ENCODE measurements at regions not wholly inside any gene's neighbourhood (a gene's known extent, or its start where the extent isn't known, plus 50 kb on each side); places are given as distances from the start of the nearest gene placed in this dataset.

- DNase-seq: no peak
Observed at GRCh38 chr12:41869432-41869831, 275.2 kb downstream of the GXYLT1 start.

- no peak for DNase-seq
Observed at GRCh38 chr12:41866878-41867430, 277.7 kb downstream of the GXYLT1 start.

DNA sequence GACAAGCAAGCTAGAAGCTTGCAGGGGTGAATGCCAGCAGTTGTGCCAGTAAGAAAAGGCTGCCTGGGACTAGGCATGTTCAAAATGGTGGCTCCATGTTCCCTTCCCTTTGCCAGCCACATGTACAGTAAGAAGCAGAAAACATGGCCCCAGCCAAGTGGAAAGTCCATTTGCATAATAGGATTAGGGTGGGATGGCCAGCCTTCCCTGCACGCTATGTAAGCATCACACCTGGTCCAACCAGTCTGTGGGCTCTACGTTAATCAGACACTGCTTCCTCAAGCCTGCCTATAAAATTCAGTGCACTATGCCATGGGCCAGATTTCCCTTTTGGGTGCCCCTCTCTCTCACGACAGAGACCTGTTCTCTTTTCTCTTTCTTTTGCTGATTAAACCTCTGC, 288.4 kb downstream of the GXYLT1 start:
- DNase-seq: no peak

GRCh38 chr12:41850046-41850445, 294.6 kb downstream of the GXYLT1 start:
- DNase-seq: no peak

- DNase-seq: no peak
Observed at GRCh38 chr12:41846718-41847117, 298.0 kb downstream of the GXYLT1 start.

DNA sequence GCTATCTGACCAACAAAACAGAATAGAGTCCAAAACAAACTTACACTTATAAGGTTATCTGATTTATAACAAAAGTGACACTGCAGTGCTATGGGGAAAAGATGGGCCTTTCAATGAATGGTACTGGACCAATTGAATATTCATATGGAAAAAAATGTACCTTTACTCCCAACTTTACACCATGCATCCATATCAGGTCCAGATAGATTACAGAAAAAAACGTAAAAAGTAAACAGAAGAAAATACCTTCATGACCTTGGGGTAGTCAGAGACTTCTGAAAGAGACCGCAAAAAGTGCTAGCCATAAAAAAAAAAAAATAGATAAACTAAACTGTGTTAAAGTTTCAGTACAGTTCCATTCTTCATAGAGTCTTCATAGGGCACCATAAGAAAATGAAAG, 308.3 kb downstream of the GXYLT1 start:
- DNase-seq: no peak

DNA sequence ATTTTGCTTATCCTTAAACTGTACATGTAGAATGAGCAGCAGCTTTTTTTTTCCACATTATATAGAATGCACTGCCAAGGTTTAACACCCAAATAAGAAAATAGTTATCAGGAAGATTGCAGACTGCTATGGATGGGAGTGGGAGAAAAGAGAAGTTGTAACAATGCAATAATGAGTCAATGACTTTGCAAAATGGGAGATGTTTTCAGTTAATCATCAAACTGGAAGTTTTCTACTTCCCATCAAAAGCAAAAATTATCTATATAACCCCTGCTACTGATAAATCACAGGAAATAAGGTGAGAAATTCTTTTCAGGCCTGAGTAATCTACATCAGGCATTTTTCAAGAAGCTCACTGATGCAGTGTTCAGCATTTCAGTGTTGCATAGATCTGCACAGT, 309.1 kb downstream of the GXYLT1 start:
- DNase-seq: no peak

DNA sequence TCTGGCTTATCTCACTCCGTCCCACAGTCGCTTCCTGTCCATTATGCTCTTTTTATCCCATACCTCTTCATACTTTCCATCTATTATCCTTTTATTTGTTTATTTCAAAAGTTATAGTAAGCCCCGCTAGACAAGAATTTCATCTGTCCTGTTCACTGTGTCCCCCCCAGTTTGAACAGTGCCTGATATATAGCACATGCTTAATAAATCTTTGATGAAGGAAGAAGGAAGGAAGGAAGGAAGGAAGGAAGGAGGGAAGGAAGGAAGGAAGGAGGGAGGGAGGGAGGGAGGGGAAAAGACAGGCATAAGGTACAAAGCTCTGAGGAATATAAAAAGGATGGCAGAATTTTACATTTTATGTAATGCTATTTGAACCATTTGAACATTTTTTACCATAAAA, 324.7 kb downstream of the GXYLT1 start:
- DNase-seq: no peak

DNA sequence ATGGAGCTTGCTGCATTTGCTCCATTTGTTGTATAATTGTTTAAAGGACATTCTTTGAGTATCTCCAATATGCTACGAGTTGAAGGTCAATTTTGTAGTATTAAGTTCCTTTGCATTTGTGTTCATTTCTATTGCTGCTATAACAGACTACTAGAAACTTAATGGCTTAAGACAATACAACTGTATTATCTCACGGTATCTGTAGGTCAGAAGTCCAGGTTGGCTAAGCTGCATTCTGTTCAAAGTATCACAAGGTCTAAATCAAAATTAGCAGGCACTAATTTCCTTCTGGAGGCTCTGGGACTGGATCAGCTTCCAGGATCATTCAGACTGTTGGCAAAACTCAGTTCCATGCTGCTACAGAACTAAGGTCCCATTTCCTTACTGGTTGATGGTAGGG, 340.6 kb downstream of the GXYLT1 start:
- no peak for DNase-seq

DNA sequence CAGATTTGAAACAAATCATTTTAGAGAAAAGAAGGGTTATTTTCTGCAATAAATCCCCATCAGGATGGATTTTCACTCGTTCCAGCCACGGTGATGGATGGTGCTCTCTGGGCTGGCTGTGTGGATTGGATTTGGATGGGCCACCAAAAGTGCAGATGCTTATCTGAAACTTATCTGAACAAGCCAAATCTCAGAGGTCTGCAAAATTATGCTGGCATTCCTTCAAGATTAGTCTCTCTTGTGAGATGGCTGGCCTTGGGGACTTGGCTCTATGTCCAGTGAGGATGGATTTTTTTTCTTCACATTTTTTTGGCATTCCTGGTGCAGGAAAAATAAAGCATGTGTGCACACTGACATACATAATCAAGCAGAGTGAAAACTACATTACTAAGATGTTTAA, 341.9 kb downstream of the GXYLT1 start:
- no peak for DNase-seq

DNA sequence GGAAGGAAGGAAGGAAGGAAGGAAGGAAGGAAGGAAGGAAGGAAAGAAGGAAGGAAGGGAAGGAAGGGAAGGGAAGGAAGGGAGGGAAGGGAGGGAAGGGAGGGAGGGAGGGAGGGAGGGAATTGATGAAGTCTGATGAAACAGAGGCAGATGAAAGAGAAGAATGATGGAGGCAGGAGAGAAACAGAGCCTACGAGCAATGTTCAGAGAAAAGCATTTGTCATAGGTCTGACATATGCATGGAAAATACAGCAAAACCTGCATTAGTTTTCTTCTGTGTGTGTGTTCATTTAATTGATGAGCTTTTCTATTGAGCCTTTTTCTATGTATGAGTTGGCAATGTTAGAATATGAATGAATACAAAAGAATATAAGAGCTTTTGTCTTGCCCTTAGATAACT, 343.4 kb downstream of the GXYLT1 start:
- DNase-seq: no peak

DNA sequence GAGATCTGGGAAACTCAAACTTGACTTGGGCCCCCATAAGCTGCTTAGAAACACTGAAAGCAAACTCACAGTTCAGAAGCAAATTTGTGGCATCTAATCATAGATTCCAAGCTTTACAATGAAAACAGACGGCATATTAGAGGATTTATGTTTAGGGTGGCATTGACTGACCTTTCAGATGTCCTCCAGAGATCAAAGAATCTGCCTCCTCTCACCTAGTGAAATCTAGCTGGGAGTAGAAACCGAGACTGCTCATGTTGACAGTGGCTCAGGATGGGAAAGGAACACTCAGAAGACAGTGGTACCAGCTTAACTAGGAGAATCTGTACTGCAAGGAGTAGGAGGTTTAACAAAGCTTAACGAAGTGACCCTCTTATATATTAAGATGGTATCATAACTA, 345.0 kb downstream of the GXYLT1 start:
- no peak for DNase-seq

DNA sequence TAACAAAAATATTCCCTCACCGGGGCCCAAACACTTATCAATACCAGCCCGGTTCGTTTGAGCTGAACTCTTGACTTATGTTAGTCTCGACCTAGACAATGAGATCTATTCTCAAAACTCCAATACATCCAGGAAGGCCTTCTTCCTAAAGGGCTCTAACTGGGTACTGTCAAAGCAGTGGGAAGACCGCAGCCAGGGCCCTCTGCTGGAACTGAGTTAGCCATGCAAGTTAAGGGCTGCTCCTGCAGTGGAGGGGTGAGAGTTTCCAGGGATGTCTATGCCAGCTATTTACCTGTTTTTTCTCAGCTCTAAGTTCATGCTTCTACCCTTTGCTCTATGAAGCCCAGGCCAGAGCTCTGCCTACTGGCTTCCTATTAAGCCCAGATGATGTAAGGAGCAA, 348.8 kb downstream of the GXYLT1 start:
- no peak for DNase-seq

- no peak for DNase-seq
Observed at GRCh38 chr12:41795051-41795600, 349.5 kb downstream of the GXYLT1 start.

GRCh38 chr12:41794336-41794735, 350.3 kb downstream of the GXYLT1 start:
- no peak for DNase-seq

DNA sequence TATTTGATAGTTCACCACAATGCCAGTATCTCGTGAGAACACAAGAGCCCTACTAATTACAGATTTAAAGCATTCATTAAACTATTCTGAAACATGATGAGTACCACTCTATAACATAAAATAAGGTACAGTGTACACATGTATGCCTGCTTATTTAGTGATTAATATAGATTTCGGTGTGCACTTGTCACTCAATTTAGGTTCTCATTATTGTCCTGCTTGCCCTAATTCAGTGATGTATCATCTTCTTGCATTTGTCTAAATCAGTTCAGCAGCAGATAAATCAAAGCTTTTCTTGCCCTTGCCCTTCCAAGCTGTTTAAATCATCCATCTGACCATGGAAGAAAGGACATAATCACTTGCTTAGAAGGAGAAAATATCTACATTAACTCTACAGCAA, 359.7 kb downstream of the GXYLT1 start:
- DNase-seq: no peak

DNA sequence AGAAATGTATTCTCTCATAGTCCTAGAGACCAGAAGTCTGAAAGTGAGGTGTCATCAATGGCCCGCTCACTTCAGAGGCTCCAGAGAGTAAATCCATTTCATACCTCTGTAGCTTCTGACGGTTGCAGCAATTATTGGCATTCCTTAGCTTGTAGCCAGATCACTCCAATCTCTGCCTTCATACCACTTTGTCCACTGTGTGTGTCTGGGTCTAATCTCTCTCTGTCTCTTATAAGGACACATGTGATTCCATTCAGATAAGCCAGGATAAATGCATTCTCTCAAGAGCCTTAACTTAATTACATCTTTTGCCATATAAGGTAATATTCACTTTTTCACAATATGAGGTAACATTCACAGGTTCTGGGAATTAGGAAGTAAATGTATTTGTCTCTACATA, 365.7 kb downstream of the GXYLT1 start:
- DNase-seq: no peak

DNA sequence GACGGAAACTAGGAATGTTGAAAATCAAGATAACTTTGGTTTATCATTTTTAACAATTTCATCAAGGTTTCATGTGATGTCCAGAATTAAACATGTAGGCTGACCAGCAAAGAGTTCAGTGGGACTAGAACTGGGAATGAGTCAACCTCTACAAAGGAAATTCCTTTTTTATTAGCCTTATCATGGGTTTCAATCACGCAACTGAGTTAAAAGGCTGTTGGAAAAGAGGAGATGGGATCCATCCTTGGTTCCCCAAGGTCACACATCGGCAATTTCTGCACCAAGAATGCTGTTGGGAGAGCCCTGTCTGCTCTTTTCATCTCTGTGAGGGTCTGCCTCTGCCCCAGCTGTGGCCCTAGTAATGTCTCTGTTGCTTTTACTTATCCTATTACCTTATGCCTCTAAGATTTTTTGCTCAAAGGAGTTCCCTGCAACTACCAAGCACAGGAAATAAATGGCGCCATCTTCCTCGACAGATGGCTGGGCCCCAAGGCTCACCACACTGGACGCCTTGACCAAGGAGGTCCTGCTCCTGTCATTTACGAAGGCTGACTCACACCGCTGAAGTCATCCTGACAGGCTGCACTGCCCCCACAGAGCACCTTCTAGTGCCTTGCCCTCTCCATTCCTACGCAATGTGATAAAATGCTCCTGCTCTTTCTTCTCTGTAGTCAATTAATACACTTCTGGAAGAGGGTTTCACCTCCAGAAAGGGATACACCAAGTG, 367.4 kb downstream of the GXYLT1 start:
- DNase-seq: no peak

DNA sequence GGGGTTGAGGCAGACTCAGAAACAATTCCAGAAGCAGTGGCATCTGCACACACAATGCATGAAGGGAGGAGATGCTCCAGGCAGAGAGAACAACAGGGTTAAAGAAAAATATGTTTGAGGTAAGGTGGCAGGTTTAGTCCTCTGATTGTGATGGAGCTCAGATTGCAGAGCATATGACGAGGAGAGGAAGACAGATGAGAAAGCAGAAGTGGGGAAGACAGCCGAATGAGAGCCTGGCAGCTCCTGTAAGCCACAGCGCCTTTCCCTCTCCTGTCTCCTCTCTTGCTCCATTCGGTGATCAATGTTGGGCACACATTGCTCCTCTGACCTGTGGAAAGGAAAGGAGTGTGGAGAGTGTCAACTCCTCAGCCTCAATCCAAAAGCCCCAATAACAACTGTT, 372.2 kb downstream of the GXYLT1 start:
- no peak for DNase-seq

GRCh38 chr12:41769810-41770209, 374.9 kb downstream of the GXYLT1 start:
- no peak for DNase-seq

DNA sequence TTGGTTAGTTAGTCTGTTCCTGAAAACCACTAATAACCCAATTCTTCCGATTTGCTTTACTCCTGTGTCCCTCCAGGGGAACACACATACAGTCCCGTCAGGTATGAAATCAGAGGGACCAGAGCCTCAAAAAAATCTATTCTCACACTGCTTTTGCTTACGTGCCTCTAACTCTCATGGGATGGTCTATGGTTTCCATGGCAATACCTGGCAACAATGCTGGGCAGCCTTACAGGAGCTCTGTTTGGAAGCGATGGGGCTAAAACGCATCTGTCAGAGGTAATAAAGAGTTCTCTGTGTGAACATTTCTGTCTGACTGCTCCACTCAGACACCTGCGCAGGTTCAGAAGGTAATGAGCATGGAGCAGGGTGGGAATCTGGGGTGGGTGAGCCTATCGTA, 376.2 kb downstream of the GXYLT1 start:
- no peak for DNase-seq

GRCh38 chr12:41762691-41763090, 382.0 kb downstream of the GXYLT1 start:
- DNase-seq: no peak

DNA sequence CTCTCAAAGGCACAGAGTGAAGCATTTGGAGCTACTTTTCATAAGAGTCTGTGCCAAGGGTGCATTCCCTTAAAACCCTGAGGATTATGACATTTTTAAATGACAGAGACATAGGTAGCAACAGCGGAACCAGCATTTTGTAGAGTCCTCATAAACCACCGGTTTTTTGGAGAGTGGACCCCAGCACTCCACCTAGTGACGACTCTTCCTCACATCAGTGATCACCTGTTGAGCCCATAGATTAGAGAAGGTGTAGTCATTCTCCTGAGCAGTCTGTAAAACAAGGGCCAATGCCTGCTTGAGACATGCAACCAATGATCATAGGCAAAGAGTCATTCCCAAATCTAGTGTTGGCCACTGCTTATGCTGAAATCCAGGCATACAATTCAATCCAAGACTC, 399.1 kb downstream of the GXYLT1 start:
- no peak for DNase-seq

DNA sequence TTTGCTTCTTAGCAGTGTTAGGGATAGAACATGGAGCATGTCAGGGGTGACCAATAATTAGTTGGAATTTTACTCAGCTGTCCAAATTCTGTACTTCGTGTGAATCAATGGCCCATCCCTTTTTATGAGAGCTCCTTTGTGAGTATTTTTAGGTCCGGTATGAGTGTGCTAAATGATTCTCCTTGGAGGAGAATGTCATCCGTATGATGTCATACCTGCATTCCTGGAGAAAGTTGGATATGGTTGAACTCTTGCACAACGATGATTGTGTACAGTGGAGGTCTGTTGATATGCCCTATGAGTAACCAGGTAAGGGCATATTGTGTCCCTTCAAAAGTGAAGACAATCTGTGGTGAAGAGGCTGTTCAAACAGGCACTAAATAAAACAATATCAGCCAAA, 400.8 kb downstream of the GXYLT1 start:
- DNase-seq: no peak

DNA sequence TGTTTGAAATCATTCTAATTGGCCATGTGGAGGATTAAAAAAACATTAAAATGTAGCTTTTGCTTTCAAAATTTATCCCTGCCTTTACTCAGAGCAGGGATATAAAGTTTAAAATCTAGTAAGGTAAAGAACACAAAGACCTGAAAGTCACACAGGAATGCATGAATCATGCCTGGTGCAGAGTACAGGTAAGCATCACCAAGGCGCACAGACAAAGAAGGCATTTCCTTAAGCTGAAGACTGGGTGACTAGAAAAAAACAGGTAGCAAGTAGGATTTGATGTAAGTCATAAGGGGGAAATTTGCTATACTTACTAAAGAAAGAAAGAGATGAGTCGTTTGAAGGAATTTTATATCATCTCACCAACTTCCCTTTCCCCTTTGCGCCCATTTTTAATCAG, 405.6 kb downstream of the GXYLT1 start:
- DNase-seq: no peak
